G401 (cell line): ENCODE measurements at regions not wholly inside any gene's neighbourhood (a gene's known extent, or its start where the extent isn't known, plus 50 kb on each side); places are given as distances from the start of the nearest gene placed in this dataset.

ENCODE experiments used
- DNase-seq: peaks from one replicate; pipeline ENCODE4 v3.0.0-alpha.2; 2015; ENCODE audit warnings: low spot score
- in situ Hi-C: cut with HindIII; loops from 2 replicates; pipeline ENCODE4 v1.10.0; 2016; ENCODE audit warnings: low sequenced_read_pairs, mixed read lengths

GRCh38 chr9:108001237-108001636 is 511.7 kb upstream of the KLF4 start:
- in situ Hi-C loops = no loop called here
- no peak for DNase-seq

GRCh38 chr9:107999890-108000289 is 510.3 kb upstream of the KLF4 start:
- no peak for DNase-seq
- in situ Hi-C loops = no loop called here

GRCh38 chr9:107999011-107999410 is 509.4 kb upstream of the KLF4 start:
- in situ Hi-C loops = no loop called here
- no peak for DNase-seq

GRCh38 chr9:107994648-107995047 is 505.1 kb upstream of the KLF4 start:
- in situ Hi-C loops = no loop called here
- DNase-seq = no peak

- no peak for DNase-seq
- in situ Hi-C loops = no loop called here
Measured at GRCh38 chr9:107992271-107992670, 502.7 kb upstream of the KLF4 start.

GRCh38 chr9:107991581-107991980 is 502.0 kb upstream of the KLF4 start:
- DNase-seq = no peak
- in situ Hi-C loops = no loop called here

- in situ Hi-C loops = no loop called here
- DNase-seq = no peak
Measured at GRCh38 chr9:107989544-107989943, 500.0 kb upstream of the KLF4 start.

GRCh38 chr9:107989099-107989498 is 499.5 kb upstream of the KLF4 start:
- in situ Hi-C loops = no loop called here
- no peak for DNase-seq

GRCh38 chr9:107984956-107985355 is 495.4 kb upstream of the KLF4 start:
- in situ Hi-C loops = no loop called here
- no peak for DNase-seq

- DNase-seq = no peak
- in situ Hi-C loops = no loop called here
Measured at GRCh38 chr9:107983762-107984161, 494.2 kb upstream of the KLF4 start.

GRCh38 chr9:107983181-107983603 is 493.6 kb upstream of the KLF4 start:
- in situ Hi-C loops = no loop called here
- no peak for DNase-seq

- DNase-seq = no peak
- in situ Hi-C loops = no loop called here
Measured at GRCh38 chr9:107982745-107983144, 493.2 kb upstream of the KLF4 start.

- in situ Hi-C loops = no loop called here
- DNase-seq = no peak
Measured at GRCh38 chr9:107982001-107982400, 492.4 kb upstream of the KLF4 start.

GRCh38 chr9:107980984-107981383 is 491.4 kb upstream of the KLF4 start:
- in situ Hi-C loops = no loop called here
- no peak for DNase-seq

- no peak for DNase-seq
- in situ Hi-C loops = no loop called here
Measured at GRCh38 chr9:107976767-107977166, 487.2 kb upstream of the KLF4 start.

- DNase-seq = no peak
- in situ Hi-C loops = no loop called here
Measured at GRCh38 chr9:107975426-107976010, 485.9 kb upstream of the KLF4 start.

- in situ Hi-C loops = no loop called here
- no peak for DNase-seq
Measured at GRCh38 chr9:107973451-107973850, 483.9 kb upstream of the KLF4 start.

GRCh38 chr9:107972346-107972745 is 482.8 kb upstream of the KLF4 start:
- in situ Hi-C loops = no loop called here
- no peak for DNase-seq

GRCh38 chr9:107971241-107971640 is 481.7 kb upstream of the KLF4 start:
- DNase-seq = no peak
- in situ Hi-C loops = no loop called here

GRCh38 chr9:107970726-107971125 is 481.2 kb upstream of the KLF4 start:
- in situ Hi-C loops = no loop called here
- DNase-seq = no peak

- in situ Hi-C loops = no loop called here
- no peak for DNase-seq
Measured at GRCh38 chr9:107969727-107970126, 480.2 kb upstream of the KLF4 start.

- in situ Hi-C loops = no loop called here
- no peak for DNase-seq
Measured at GRCh38 chr9:107969141-107969540, 479.6 kb upstream of the KLF4 start.
